Stimulated activated CD4-positive, alpha-beta T cell treated with anti-CD3 and anti-CD28 coated beads, Interleukin-1b, Interleukin-23, amount 100 ng/mL, for 24 hours (primary cell): ENCODE measurements at regions not wholly inside any gene's neighbourhood (a gene's known extent, or its start where the extent isn't known, plus 50 kb on each side); places are given as distances from the start of the nearest gene placed in this dataset.
"Not testable (repeated sequence)": the region's sequence is repeated elsewhere in the genome, so short reads cannot be mapped to it uniquely, and the experiment has no call there.

Experiments used
- DNase-seq, 4 experiments: peaks; one replicate each; pipeline ENCODE4 v3.0.0-alpha.2; 2020; ENCODE audit warnings: low read depth in 4 of 4, low spot score in 1 of 4

DNA sequence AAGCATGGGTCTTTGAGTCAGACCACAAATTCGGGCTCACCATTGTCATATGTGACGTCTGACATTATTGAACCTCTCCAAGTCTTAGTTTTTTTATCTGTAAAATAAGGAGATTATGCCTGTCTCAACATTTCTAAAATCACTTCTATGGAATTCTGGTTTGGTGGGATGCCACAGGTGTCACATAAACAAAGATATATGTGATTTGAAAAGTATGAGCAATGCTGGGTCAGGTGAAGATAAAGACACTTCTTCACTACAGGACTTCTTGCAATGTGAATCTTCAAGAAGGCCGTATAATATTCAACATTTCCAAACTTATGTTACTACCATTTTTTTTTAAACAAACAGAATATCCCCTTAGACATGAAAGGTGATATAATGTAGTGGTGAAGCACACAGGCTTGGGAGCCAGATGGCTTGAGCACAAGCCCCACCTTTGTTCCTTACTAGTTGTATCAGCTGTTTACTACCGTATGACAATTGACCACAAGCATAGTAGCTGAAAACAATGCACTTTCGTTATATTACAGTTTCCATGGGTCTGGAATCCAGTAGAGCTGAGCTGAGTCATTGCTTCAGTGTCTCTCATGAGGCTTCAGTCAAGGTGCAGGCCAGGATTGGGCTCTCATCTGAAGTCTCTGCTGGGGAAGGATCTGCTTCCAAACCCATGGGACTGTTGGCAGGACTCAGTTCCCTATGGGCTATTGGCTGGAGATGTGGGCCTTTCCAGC, 87.7 kb downstream of the UTP18 start:
- DNase-seq: no peak

DNA sequence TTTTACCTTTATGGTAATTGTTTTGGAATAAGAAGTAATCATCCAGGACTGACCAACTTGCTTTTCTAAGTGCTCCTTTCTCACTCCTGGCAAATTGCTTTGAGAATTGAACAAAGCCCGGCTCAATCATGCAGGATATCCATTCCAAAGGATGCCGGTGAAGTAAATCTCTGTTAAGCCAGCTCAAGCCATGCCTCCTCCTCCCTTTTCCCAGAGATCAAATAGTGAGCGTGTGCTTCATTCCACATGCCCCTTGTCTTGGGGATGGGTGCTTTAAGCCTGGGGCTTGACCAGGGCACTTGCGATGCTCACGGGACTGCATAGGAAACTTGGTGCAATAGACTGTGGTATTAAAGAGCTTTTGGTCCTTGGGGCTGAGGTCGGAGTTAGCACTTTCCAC, 90.7 kb downstream of the UTP18 start:
- DNase-seq: no peak

DNA sequence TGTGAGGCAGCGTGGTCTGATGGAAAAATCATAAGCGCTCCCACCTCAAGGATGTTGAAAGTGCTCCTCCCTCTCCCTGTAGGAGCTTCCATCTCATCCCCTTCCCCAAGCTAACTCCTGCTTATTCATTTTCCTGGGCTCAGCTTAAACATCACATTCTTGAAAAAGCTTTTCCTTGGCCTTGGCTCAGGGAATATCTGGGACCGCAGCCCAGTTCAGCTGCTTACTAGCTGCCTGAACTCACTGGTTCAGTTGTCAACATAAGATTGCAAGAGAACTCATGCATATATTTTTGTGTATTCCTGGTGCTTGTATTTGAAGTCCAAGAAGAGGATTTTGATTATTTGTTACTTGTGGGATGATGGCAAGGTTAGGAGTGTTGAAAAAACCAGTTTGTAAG, 91.5 kb downstream of the UTP18 start:
- DNase-seq: no peak

DNA sequence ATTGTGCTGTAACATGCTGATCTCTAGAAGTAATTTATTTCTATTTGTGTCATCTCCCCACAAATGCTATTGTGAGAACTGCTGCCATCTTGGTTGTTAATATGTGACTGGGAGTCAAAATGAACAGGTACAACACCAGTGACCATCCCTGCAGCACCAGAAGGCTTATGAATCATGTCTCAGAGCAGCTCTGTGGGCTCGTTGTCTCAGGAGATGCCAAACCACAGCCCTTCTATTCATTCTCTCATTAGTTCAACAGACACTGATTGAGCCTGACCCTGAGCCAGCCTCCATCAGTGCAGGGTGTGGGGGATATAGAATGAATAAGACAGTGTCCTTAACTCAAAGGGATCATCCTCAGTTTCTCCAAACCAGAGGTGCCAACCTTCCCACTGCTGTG, 92.5 kb downstream of the UTP18 start:
- DNase-seq: no peak

GRCh38 chr17:51353296-51353695, 93.0 kb downstream of the UTP18 start:
- DNase-seq: no peak

DNA sequence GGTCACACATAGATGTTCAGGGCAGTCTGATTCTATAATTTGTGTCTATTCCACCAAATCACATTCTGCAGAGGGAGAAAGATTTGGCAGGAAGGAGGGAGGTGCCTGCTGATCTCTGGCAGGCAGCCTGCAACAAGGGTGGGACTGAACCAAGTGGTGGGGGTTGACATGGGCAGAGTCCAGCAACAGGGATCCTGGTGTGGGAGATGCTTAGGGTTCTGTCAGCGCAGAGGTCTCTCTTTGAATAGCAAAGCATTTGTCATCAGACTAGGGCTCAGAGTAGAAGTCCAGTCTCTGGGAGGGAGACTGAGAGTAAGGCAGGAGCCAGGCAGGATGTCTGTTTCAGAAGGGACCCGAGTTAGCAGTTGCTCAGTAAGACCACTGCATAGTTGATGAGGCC, 94.6 kb downstream of the UTP18 start:
- no peak for DNase-seq

- DNase-seq: no peak
Observed at GRCh38 chr17:51355441-51356410, 95.4 kb downstream of the UTP18 start.

DNA sequence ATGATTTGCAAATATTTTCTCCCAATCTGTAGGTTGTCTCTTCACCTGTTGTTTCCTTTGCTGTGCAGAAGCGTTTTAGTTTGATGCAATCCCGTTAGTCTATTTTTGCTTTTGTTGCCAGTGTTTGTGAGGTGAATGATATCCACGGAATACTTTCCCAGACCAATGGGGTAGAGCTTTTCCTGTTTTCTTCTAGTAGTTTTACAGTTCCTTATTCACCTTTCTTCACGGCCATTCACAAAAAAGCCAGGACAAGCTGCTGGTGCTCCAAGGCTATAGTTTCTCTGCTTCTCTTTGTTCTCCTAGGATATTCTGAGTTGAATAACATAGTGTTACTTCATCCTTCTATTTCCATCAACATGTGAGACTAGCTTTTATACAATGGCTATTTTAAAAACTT, 98.7 kb downstream of the UTP18 start:
- no peak for DNase-seq

DNA sequence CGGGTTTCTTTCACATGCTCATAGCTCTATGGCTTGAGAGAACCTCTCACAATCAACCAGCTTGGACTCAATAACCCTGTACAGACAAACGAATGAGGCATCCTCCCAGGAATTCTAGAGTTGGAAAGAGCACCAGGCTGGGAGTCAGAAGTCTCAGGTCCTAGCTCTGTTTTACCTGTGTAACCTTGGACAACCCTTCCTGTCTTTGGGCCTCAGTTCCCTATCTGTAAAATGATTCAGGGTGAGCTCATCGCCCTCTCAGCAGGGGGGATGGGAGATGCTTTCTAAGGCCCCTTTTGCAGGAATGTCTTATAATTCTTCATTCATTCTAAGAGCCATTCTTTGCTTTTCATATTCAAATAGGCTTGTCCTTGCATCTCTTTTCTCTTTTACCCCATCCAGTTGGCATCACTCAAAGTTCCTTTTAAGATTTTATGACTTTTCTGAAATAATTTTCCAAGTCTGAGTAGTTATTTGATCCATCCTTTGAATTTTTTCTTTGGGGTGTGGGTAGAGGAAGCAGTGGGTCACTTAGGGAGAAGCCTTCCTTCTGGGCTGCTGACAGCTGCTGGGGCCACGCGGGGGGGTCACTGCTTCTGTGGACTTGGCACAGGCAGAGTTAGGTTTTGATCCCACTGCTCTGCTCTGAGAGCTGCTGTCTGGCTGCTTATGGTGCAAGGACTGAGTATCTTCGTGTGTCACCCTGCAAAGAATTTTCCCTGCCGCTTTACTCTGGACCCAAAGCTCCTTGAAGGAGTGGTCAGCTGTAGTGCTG, 102.7 kb downstream of the UTP18 start:
- DNase-seq: no peak

- DNase-seq: no peak
Observed at GRCh38 chr17:51365090-51365489, 104.7 kb downstream of the UTP18 start.

GRCh38 chr17:51366866-51367265, 106.5 kb downstream of the UTP18 start:
- no peak for DNase-seq

DNA sequence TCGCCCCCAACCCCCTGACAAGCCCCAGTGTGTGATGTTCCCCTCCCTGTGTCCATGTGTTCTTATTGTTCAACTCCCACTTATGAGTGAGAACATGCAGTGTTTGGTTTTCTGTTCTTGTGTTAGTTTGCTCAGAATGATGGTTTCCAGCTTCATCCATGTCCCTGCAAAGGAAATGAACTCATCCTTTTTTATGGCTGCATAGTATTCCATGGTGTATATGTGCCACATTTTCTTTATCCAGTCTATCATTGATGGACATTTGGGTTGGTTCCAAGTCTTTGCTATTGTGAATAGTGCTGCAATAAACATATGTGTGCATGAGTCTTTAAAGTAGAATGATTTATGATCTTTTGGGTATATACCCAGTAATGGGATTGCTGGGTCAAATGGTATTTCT, 107.5 kb downstream of the UTP18 start:
- not testable (repeated sequence) for DNase-seq

DNA sequence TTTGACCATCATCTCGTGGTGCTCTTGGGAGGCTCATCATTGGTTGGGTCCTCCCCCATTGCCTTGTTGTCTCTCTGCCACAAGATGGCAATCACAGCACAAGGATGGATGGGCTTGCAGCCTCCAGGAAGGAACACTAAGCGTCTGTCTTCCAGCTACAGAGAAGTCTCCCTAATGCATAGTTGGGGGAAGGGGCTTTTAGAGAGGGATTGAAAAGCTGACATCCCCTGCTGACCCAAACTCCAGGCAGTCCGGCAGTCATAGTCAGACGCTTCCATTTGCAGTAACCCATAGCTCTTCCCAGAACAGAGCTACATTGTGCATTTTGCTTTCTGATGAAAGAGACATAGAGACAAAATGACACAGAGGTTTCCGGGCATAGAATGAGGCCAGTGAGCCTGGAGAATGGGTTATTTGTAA, 111.4 kb downstream of the UTP18 start:
- DNase-seq: peak in 2 of 4 experiments; percentile 7 to 19

GRCh38 chr17:51372345-51373004, 112.1 kb downstream of the UTP18 start:
- no peak for DNase-seq

DNA sequence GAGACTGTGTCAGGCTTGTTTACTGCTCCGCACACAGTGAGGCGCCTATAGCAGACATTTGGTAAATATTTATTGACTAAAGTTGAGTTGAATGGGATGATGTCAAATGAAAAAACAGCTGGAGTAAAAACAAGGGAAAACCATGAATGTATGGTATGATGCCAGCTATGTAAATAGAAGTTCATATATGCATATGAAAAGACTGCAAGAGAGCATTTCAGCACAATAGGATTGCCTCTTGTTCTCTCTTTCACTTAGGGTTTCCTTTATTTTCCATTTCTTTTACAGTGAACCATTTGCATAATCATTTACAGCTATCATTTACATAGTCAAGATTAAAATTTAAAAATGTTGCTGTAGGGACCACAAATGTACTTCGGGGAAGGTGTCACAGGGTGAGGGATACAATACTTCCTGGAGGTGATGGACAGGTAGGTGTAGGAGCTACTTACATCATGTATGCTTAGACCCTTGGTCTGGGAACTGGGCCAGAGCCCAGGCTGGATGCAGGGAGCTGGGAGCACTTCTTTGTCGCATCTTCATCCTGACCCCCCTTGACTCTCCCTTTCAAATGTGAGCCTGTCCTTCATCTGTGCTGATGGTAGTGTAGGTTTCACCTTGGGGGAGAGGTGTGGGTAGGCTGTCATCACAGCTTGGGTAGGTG, 113.3 kb downstream of the UTP18 start:
- DNase-seq: no peak

DNA sequence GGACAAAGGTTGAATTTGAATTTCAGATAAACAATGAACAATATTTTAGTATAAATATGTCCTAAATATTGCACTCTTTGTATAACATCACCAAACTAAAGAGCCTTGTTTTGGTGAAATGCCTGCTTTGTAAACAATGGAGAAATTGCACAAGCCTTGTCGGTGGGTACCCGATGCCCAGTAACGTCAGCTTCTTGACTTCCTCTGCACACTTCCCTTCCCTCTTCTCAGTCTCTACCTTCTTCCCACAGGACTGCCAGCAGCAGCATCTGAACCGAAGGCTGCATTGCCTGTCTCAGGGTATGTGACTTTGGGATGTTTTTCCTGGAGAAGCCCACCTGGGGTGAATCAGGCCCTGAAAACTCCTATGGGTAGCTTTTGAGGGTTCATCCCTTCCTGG, 113.9 kb downstream of the UTP18 start:
- no peak for DNase-seq

DNA sequence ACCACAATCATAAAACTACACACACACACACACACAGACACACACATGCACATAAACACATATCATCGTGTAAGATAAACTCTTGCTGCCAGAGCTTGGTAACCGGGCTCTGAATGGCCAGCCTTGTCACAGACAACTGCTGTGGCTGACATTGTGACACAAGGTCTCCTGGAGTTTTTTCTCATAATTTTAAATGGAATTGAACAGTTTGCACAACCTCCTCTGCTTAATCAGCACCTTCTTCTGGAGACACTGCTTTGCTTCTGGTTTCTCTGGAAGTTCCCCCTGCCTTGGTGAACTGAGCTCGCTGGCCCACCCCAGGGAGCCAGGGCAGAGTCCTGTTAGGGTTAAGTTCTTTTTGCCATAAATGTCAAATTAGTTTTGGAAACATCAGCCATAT, 115.4 kb downstream of the UTP18 start:
- no peak for DNase-seq

DNA sequence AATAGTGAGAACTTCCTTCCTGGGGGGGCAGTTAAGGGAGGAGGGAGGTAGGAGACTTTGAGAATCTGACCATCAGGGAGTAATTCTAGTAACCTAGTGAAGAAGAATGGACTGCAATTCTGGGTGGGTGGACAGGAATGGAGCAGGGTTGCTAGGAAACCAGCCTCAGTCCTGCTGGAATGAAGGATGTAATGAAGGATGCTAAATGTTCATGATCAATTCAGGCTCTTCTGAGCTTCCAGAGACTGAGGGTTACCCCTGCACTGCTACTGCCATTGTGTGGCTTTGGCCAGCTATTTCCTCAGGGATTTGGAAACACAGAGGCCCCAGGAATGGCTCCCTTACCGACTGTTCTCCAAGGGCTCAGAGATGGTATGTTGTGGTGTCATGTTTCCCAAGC, 116.4 kb downstream of the UTP18 start:
- no peak for DNase-seq

GRCh38 chr17:51381262-51381661, 120.9 kb downstream of the UTP18 start:
- DNase-seq: no peak

GRCh38 chr17:51385208-51385607, 124.9 kb downstream of the UTP18 start:
- no peak for DNase-seq
